K562 (cell line): ENCODE measurements at regions not wholly inside any gene's neighbourhood (a gene's known extent, or its start where the extent isn't known, plus 50 kb on each side); places are given as distances from the start of the nearest gene placed in this dataset.

Experiments
- ATAC-seq: fragments of 200-7000 bp; cut with Tn5 transposase; 3 replicates; pipeline ENCODE4 v1.9.1; 2020; ENCODE audit warnings: moderate library complexity
- BruUV-seq: library from RNA; stranded (reverse); fragments of 400-500 nt; replicated peaks from 2 replicates; lab custom pipeline; 2021; lab: Mats Ljungman, UMichigan
- CTCF ChIA-PET: fragments of 300-600 bp; formaldehyde crosslinking; extraction: SDS; loops from one replicate; lab custom pipeline; 2021; ENCODE audit warnings: low intra/inter-chr PET ratio; lab: Yijun Ruan, JAX
- POLR2A ChIA-PET: fragments of 300-600, 350-650 bp; sonication (Branson Sonifier 250); formaldehyde crosslinking; extraction: SDS; loops from one replicate; lab custom pipeline; 2021; ENCODE audit warnings: antibody characterized with exemption, inconsistent platforms; lab: Yijun Ruan, JAX
- DNase-seq, 4 experiments: peaks; one replicate each; pipeline versions ENCODE4 v3.0.0 to v3.0.0-alpha.2; 2011 to 2018; ENCODE audit warnings: low spot score in 3 of 4, mixed read lengths in 3 of 4; ENCODE audit errors: extremely low read depth in 1 of 4
- FAIRE-seq: peaks from 2 replicates; lab custom pipeline; 2011; peaks lifted over from hg19 to GRCh38; lab: Jason Lieb, UNC
- H2AFZ ChIP-seq: 2 replicates; pipeline ENCODE4 v1.6.0; 2011; ENCODE audit warnings: low read depth, low read length, control low read depth, inconsistent platforms
- H3K27ac ChIP-seq: fragments of 200-600 bp; 3 replicates; pipeline ENCODE4 v1.8.0; 2011; ENCODE audit warnings: low read depth, mild to moderate bottlenecking, control low read depth, inconsistent platforms, low read length, moderate library complexity, mixed read lengths; ENCODE audit errors: extremely low read depth
- H3K27me3 ChIP-seq, 2 experiments: fragments of 300-600 bp in 1 of 2; 2 replicates in 1 of 2; 3 replicates in 1 of 2; pipeline versions ENCODE4 v1.6.0 to v1.8.0; 2011; ENCODE audit warnings: inconsistent platforms in 2 of 2, low read length in 2 of 2, mild to moderate bottlenecking in 1 of 2, mixed read lengths in 1 of 2, moderate library complexity in 1 of 2; ENCODE audit not compliant: control insufficient read depth in 2 of 2, insufficient read depth in 2 of 2
- H3K36me3 ChIP-seq: fragments of 300-600 bp; 3 replicates; pipeline ENCODE4 v1.8.0; 2011; ENCODE audit warnings: mild to moderate bottlenecking, low read length, inconsistent platforms; ENCODE audit not compliant: control insufficient read depth, insufficient read depth
- H3K4me1 ChIP-seq, 2 experiments: fragments of 200-600 bp in 1 of 2; replicated peaks in 1 of 2; 2 replicates in 1 of 2; 3 replicates in 1 of 2; pipeline versions ENCODE4 v1.5.1 to v1.8.0; 2011; ENCODE audit warnings: inconsistent platforms in 2 of 2, low read length in 2 of 2, mild to moderate bottlenecking in 1 of 2, mixed read lengths in 1 of 2, moderate library complexity in 1 of 2; ENCODE audit not compliant: control insufficient read depth in 2 of 2, insufficient read depth in 2 of 2
- H3K4me2 ChIP-seq: 2 replicates; pipeline ENCODE4 v1.6.1; 2011; ENCODE audit warnings: low read length, control low read depth, inconsistent platforms, mixed read lengths; ENCODE audit not compliant: insufficient read depth
- H3K4me3 ChIP-seq: fragments of 200-600 bp; sonication (generic), shearing (Covaris generic); 2 replicates; pipeline ENCODE4 v1.5.1; 2016; ENCODE audit warnings: control low read depth, inconsistent platforms
- H3K79me2 ChIP-seq: fragments of 200-600 bp; 3 replicates; pipeline ENCODE4 v1.8.0; 2011; ENCODE audit warnings: low read length, inconsistent platforms; ENCODE audit not compliant: control insufficient read depth, insufficient read depth
- H3K9ac ChIP-seq, 2 experiments: 2 replicates each; pipeline versions ENCODE4 v1.6.0 to v1.6.1; 2011; ENCODE audit warnings: low read depth in 2 of 2, low read length in 2 of 2, control low read depth in 1 of 2, inconsistent platforms in 1 of 2, mild to moderate bottlenecking in 1 of 2, mixed read lengths in 1 of 2; ENCODE audit not compliant: insufficient read depth in 1 of 2
- H3K9me1 ChIP-seq: one replicate; pipeline ENCODE4 v1.6.0; 2011; ENCODE audit warnings: inconsistent platforms, mild to moderate bottlenecking, low read length, moderate library complexity; ENCODE audit not compliant: control insufficient read depth, insufficient read depth
- H3K9me3 ChIP-seq: replicated peaks from 2 replicates; pipeline ENCODE4 v1.5.1; 2011; ENCODE audit warnings: low read depth, low read length, inconsistent platforms; ENCODE audit not compliant: control insufficient read depth, insufficient read depth
- H4K20me1 ChIP-seq: replicated peaks from 2 replicates; pipeline ENCODE4 v1.6.1; 2011; ENCODE audit warnings: low read length, inconsistent platforms, mixed read lengths; ENCODE audit not compliant: control insufficient read depth, insufficient read depth
- CAMTA2 ChIP-seq: fragments of 250-450 bp; sonication (Bioruptor Pico); conservative IDR thresholded peaks from 2 replicates; pipeline ENCODE4 v1.5.1; 2022
- CBX1 ChIP-seq: sonication (generic); IDR thresholded peaks from 2 replicates; pipeline ENCODE4 v1.6.1; 2016; ENCODE audit warnings: antibody characterized with exemption, low read depth, mild to moderate bottlenecking
- CHD2 ChIP-seq: IDR thresholded peaks from 2 replicates; pipeline ENCODE4 v1.6.1; 2011; ENCODE audit warnings: low read depth, low read length
- FOXK1 ChIP-seq: sonication (generic); formaldehyde crosslinking; IDR thresholded peaks from 2 replicates; pipeline ENCODE4 v1.8.0; 2022; ENCODE audit warnings: missing genetic modification reagents, mild to moderate bottlenecking, borderline replicate concordance
- HIVEP1 ChIP-seq: fragments of 250-450 bp; sonication (Bioruptor Pico); IDR thresholded peaks from 2 replicates; pipeline ENCODE4 v1.4.0; 2020; ENCODE audit warnings: mild to moderate bottlenecking
- KDM2B ChIP-seq: fragments of 250-450 bp; sonication (Bioruptor Pico); IDR thresholded peaks from 2 replicates; pipeline ENCODE4 v1.8.0; 2021; ENCODE audit warnings: mild to moderate bottlenecking, moderate library complexity
- KLF6 ChIP-seq: fragments of 250-450 bp; sonication (Bioruptor Pico); IDR thresholded peaks from 2 replicates; pipeline ENCODE4 v1.4.0; 2020; ENCODE audit warnings: mild to moderate bottlenecking, moderate library complexity, borderline replicate concordance
- RBM15 ChIP-seq: fragments of 200-400 bp; formaldehyde crosslinking; IDR thresholded peaks from 2 replicates; pipeline ENCODE4 v1.6.1; 2018; ENCODE audit warnings: mild to moderate bottlenecking, low read length, moderate library complexity; ENCODE audit not compliant: insufficient read depth
- SMARCA5 ChIP-seq: fragments of 450-650 bp; IDR thresholded peaks from 2 replicates; pipeline ENCODE4 v1.6.1; 2016
- U2AF2 ChIP-seq: fragments of 200-400 bp; formaldehyde crosslinking; optimal IDR thresholded peaks from 2 replicates; pipeline ENCODE3; 2017; ENCODE audit warnings: low read depth, mild to moderate bottlenecking, low read length
- XRCC5 ChIP-seq: fragments of 200-400 bp; formaldehyde crosslinking; IDR thresholded peaks from 2 replicates; pipeline ENCODE4 v1.6.1; 2017; ENCODE audit warnings: low read depth, mild to moderate bottlenecking, low read length
- ZFP36 ChIP-seq: fragments of 150-350 bp; IDR thresholded peaks from 2 replicates; pipeline ENCODE4 v1.6.1; 2018; ENCODE audit warnings: low read length, low read depth; ENCODE audit not compliant: partially characterized antibody
- ZFPM2 ChIP-seq: fragments of 250-450 bp; sonication (Bioruptor Pico); IDR thresholded peaks from 2 replicates; pipeline ENCODE4 v1.5.1; 2022; ENCODE audit warnings: mild to moderate bottlenecking
- ZNF707 ChIP-seq: fragments of 250-450 bp; sonication (Bioruptor Pico); conservative IDR thresholded peaks from 2 replicates; pipeline ENCODE4 v1.8.0; 2022; ENCODE audit warnings: inconsistent platforms, mild to moderate bottlenecking, moderate library complexity
- ZNF764 ChIP-seq: fragments of 250-450 bp; sonication (Bioruptor Pico); IDR thresholded peaks from 2 replicates; pipeline ENCODE4 v1.4.0; 2020; ENCODE audit warnings: low read depth, mild to moderate bottlenecking, moderate library complexity
- whole genome bisulfite sequencing: fragments of 100-300 bp; shearing (Covaris generic); methylation state at CpG from one replicate; pipeline ENCODE4 v1.1.6; 2016; ENCODE audit warnings: low coverage, mixed read lengths; ENCODE audit not compliant: insufficient coverage; ENCODE audit errors: missing lambda C conversion rate; 5-methylcytosine and 5-hydroxymethylcytosine counted together
- in situ Hi-C: fragments of 300-500 bp; cut with MboI; formaldehyde crosslinking; loops from 4 replicates; pipeline ENCODE4 v1.15.0; 2018; ENCODE audit warnings: inconsistent platforms, mixed read lengths
- intact Hi-C: fragments of 100-400 bp; cut with micrococcal nuclease; formaldehyde crosslinking; loops from 2 replicates; pipeline ENCODE4 v1.14.2; 2022
- TF ChIP-seq, protein P1 (sequence below): sonication (generic); formaldehyde crosslinking; IDR thresholded peaks from 2 replicates; pipeline ENCODE4 v1.8.0; 2022; ENCODE audit warnings: missing genetic modification reagents, mild to moderate bottlenecking, borderline replicate concordance
- TF ChIP-seq, protein P2 (sequence below): sonication (generic); formaldehyde crosslinking; IDR thresholded peaks from 2 replicates; pipeline ENCODE4 v1.8.0; 2023; ENCODE audit warnings: mild to moderate bottlenecking, missing genetic modification reagents

DNA sequence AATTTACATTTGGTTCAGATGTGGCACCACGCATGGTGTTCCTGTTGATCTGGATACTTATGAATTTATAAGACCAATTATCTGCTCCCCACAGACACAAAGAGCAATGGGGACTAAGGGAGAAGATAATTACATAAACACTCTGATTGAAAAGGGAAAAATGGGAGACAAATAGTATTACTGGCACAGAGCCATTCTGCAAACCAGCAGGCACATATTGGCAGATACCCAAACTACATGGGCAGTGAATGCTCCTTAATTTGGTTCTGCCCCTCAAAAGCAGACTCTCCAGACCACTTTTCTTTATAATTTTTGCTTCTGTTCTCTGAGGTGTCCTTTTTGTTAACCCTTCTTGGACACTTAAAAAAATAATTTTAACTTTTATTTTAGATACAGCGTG lies 1674.2 kb downstream of the PCDH9 start (continued):
- TF ChIP-seq, protein P1, sequence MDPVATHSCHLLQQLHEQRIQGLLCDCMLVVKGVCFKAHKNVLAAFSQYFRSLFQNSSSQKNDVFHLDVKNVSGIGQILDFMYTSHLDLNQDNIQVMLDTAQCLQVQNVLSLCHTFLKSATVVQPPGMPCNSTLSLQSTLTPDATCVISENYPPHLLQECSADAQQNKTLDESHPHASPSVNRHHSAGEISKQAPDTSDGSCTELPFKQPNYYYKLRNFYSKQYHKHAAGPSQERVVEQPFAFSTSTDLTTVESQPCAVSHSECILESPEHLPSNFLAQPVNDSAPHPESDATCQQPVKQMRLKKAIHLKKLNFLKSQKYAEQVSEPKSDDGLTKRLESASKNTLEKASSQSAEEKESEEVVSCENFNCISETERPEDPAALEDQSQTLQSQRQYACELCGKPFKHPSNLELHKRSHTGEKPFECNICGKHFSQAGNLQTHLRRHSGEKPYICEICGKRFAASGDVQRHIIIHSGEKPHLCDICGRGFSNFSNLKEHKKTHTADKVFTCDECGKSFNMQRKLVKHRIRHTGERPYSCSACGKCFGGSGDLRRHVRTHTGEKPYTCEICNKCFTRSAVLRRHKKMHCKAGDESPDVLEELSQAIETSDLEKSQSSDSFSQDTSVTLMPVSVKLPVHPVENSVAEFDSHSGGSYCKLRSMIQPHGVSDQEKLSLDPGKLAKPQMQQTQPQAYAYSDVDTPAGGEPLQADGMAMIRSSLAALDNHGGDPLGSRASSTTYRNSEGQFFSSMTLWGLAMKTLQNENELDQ, result no peak
- no peak for TF ChIP-seq ZNF707
- TF ChIP-seq RBM15, result no peak

DNA sequence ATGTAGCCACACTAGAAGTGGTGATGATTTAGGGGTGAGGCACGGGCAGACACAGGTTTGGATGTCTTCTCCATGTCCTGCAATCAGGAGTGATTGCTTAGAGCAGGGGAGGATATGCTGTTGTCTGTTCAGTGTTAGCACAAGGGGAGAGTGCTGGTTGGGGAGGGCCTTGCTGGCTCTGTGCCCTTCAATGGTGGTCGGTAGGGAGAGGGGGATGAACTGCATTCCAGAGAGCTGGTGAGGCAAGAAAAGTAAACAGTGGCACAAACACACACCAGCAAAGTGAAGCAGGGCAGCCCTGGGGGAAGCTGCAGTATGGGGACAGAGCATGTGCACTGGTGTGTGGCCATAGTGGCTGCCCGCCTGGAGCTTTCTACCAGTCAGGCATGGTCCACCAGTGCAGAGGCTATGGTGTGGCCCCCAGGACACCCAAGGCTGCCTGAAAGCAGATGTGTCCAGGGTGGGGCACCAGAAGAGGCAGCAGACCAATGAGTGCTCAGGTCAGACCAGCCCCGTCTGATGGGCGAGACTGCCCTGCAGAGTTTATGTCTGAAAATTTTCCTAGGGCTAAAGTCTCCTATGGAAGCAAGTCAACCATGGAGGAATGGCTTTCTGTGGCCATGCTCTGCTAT lies 1676.9 kb downstream of the PCDH9 start:
- intact Hi-C loops, result no loop called here
- TF ChIP-seq ZFP36, result no peak
- no peak for TF ChIP-seq KLF6 (CRISPR knock-in tag)
- no peak for TF ChIP-seq ZFPM2 (CRISPR knock-in tag)
- no peak for TF ChIP-seq CAMTA2
- no peak for TF ChIP-seq CHD2
- TF ChIP-seq HIVEP1 (CRISPR knock-in tag), result no peak
- TF ChIP-seq ZNF764 (CRISPR knock-in tag), result no peak
- no peak for TF ChIP-seq CBX1
- no peak for TF ChIP-seq FOXK1 (CRISPR knock-in tag)
- no peak for TF ChIP-seq U2AF2
- no peak for TF ChIP-seq SMARCA5
- no peak for TF ChIP-seq KDM2B (CRISPR knock-in tag)
- TF ChIP-seq, protein P2, sequence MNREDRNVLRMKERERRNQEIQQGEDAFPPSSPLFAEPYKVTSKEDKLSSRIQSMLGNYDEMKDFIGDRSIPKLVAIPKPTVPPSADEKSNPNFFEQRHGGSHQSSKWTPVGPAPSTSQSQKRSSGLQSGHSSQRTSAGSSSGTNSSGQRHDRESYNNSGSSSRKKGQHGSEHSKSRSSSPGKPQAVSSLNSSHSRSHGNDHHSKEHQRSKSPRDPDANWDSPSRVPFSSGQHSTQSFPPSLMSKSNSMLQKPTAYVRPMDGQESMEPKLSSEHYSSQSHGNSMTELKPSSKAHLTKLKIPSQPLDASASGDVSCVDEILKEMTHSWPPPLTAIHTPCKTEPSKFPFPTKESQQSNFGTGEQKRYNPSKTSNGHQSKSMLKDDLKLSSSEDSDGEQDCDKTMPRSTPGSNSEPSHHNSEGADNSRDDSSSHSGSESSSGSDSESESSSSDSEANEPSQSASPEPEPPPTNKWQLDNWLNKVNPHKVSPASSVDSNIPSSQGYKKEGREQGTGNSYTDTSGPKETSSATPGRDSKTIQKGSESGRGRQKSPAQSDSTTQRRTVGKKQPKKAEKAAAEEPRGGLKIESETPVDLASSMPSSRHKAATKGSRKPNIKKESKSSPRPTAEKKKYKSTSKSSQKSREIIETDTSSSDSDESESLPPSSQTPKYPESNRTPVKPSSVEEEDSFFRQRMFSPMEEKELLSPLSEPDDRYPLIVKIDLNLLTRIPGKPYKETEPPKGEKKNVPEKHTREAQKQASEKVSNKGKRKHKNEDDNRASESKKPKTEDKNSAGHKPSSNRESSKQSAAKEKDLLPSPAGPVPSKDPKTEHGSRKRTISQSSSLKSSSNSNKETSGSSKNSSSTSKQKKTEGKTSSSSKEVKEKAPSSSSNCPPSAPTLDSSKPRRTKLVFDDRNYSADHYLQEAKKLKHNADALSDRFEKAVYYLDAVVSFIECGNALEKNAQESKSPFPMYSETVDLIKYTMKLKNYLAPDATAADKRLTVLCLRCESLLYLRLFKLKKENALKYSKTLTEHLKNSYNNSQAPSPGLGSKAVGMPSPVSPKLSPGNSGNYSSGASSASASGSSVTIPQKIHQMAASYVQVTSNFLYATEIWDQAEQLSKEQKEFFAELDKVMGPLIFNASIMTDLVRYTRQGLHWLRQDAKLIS (CRISPR knock-in tag), result no peak
- TF ChIP-seq XRCC5, result no peak

More for the DNA sequence above, 1676.9 kb downstream of the PCDH9 start:
- no peaks in the 10 kb centered on the region for H3K36me3 ChIP-seq
- POLR2A ChIA-PET, result no interaction called here
- no peaks in the 10 kb centered on the region for H4K20me1 ChIP-seq
- in situ Hi-C loops, result no loop called here
- DNase-seq, result no peak
- 3% methylated on average over 3 of the region's 5 CpGs for WGBS
- no peaks in the 10 kb centered on the region for H3K27me3 ChIP-seq
- no peaks in the 10 kb centered on the region for H3K79me2 ChIP-seq
- no peaks in the 10 kb centered on the region for H3K4me1 ChIP-seq
- H3K9ac ChIP-seq, result no peak overlapping the region
- H3K4me2 ChIP-seq, result no peak overlapping the region
- FAIRE-seq, result no peak
- no peak overlapping the region for H3K27ac ChIP-seq
- no TSS peak for BruUV-seq
- H3K9me1 ChIP-seq, result no peaks in the 10 kb centered on the region
- ATAC-seq, result no peak
- CTCF ChIA-PET, result no interaction called here
- H3K9me3 ChIP-seq, result no peaks in the 10 kb centered on the region
- no peak overlapping the region for H2AFZ ChIP-seq
- H3K4me3 ChIP-seq, result no peak overlapping the region
